ENCODE measurements at regions not wholly inside any gene's neighbourhood (a gene's known extent, or its start where the extent isn't known, plus 50 kb on each side); places are given as distances from the start of the nearest gene placed in this dataset.

GRCh38 chrX:26848511-26848910 lies 614.6 kb downstream of the PPP4R3C start:
- TF ChIP-seq EZH2 (IDR thresholded peaks at IDR 0.05), result no peak
- TF ChIP-seq, protein P1, sequence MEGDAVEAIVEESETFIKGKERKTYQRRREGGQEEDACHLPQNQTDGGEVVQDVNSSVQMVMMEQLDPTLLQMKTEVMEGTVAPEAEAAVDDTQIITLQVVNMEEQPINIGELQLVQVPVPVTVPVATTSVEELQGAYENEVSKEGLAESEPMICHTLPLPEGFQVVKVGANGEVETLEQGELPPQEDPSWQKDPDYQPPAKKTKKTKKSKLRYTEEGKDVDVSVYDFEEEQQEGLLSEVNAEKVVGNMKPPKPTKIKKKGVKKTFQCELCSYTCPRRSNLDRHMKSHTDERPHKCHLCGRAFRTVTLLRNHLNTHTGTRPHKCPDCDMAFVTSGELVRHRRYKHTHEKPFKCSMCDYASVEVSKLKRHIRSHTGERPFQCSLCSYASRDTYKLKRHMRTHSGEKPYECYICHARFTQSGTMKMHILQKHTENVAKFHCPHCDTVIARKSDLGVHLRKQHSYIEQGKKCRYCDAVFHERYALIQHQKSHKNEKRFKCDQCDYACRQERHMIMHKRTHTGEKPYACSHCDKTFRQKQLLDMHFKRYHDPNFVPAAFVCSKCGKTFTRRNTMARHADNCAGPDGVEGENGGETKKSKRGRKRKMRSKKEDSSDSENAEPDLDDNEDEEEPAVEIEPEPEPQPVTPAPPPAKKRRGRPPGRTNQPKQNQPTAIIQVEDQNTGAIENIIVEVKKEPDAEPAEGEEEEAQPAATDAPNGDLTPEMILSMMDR (IDR thresholded peaks at IDR 0.05), result no peak

Measured in neural progenitor cell (in vitro differentiated cells).